Adipocyte (in vitro differentiated cells): ENCODE measurements at regions not wholly inside any gene's neighbourhood (a gene's known extent, or its start where the extent isn't known, plus 50 kb on each side); places are given as distances from the start of the nearest gene placed in this dataset.
A peak's percentile ranks its signal among the peaks of the same experiment; 100 is the strongest.

Experiments
- DNase-seq: peaks from one replicate; pipeline ENCODE4 v3.0.0-alpha.2; 2015; ENCODE audit warnings: low read depth
- H3K27me3 ChIP-seq: replicated peaks from 2 replicates; pipeline ENCODE4 v1.7.0; 2013; ENCODE audit warnings: mild to moderate bottlenecking, low read length, moderate library complexity; ENCODE audit not compliant: control insufficient read depth, insufficient read depth
- H3K36me3 ChIP-seq: 2 replicates; pipeline ENCODE4 v1.7.0; 2013; ENCODE audit warnings: low read length, mild to moderate bottlenecking, moderate library complexity; ENCODE audit not compliant: control insufficient read depth, insufficient read depth, severe bottlenecking
- H3K4me1 ChIP-seq: 2 replicates; pipeline ENCODE4 v1.7.0; 2013; ENCODE audit warnings: mild to moderate bottlenecking, low read length, moderate library complexity; ENCODE audit not compliant: control insufficient read depth, insufficient read depth
- H3K4me3 ChIP-seq: 2 replicates; pipeline ENCODE4 v1.7.0; 2013; ENCODE audit warnings: mild to moderate bottlenecking, low read length, moderate library complexity
- H3K9ac ChIP-seq: 2 replicates; pipeline ENCODE4 v1.7.0; 2013; ENCODE audit warnings: mild to moderate bottlenecking, low read length, moderate library complexity
- H3K9me3 ChIP-seq: 2 replicates; pipeline ENCODE4 v1.7.0; 2013; ENCODE audit warnings: mild to moderate bottlenecking, low read length, moderate library complexity; ENCODE audit not compliant: control insufficient read depth

DNA sequence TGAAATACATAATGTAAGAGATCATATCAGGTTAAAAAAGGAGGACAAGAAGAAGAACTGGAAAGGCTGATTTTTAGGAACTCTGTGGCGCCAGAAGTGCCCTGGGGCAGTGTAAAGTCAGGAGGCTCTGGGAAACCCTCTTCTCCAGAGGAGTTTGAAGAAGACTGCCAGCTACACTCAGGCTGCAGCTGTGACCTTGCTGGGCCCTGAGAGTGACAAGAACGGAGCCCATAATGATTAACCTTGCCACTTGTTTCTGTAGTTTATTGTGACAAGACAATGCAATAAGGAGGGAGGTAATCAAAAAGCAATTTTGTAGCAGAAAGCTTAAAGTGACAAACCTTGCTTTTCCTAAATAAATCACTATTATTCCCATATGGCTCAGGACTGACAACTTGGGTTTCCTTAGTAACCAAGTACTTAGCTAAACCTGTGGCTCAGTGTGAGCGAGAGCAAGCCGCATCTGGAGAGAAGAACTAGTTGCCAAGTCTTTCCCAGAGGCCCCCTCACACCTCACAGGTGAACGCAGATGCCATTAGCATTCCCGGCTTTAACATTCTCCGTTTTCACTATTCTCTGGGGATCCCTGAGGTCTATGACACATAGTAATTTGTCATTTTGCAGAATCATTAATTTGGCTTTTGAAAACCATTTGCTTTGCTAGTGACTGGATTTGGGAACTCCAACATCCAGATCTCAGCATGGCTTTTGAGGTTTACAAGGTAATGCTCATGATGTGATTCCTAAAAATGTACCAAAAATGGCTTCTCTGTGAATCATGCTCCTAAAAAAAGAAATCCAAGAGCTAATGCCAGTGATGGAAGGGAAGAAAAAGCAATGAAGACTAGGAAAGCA lies 115.9 kb downstream of the OMA1 start:
- Histone ChIP-seq H3K9ac (no peak overlapping the region), H3K36me3 (no peaks in the 10 kb centered on the region), H3K4me1 (peaks cover 13% of the 10 kb centered on the region), H3K9me3 (no peaks in the 10 kb centered on the region), H3K27me3 (no peaks in the 10 kb centered on the region), H3K4me3 (no peak overlapping the region)
- DNase-seq = no peak

- H3K27me3 ChIP-seq = no peaks in the 10 kb centered on the region
- DNase-seq = no peak
- no peak overlapping the region for H3K9ac ChIP-seq
- H3K4me1 ChIP-seq = no peaks in the 10 kb centered on the region
- no peaks in the 10 kb centered on the region for H3K36me3 ChIP-seq
- no peak overlapping the region for H3K4me3 ChIP-seq
- H3K9me3 ChIP-seq = no peaks in the 10 kb centered on the region
Observed at GRCh38 chr1:58426918-58427317, 119.6 kb downstream of the OMA1 start.

DNA sequence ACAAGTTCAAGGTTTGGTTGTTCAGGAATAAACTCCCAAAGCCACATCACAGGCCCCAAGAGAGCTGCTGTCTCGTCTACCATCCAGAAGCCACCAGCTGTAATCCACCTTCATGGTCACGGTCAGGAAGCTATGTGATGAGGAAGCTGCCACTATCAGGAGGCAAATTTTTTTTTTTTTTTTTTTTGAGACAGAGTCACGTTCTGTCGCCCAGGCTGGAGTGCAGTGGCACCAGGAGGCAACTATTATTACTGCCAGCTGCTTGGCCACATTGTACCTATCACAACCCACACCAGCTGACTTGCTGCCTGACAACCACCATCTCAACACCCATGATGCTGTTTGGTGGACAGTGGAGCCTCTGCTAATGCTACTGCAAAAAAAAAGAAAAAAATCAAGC lies 124.1 kb downstream of the OMA1 start:
- H3K36me3 ChIP-seq = no peaks in the 10 kb centered on the region
- no peaks in the 10 kb centered on the region for H3K9me3 ChIP-seq
- no peaks in the 10 kb centered on the region for H3K4me1 ChIP-seq
- H3K27me3 ChIP-seq = no peaks in the 10 kb centered on the region
- no peak overlapping the region for H3K4me3 ChIP-seq
- no peak overlapping the region for H3K9ac ChIP-seq
- no peak for DNase-seq

DNA sequence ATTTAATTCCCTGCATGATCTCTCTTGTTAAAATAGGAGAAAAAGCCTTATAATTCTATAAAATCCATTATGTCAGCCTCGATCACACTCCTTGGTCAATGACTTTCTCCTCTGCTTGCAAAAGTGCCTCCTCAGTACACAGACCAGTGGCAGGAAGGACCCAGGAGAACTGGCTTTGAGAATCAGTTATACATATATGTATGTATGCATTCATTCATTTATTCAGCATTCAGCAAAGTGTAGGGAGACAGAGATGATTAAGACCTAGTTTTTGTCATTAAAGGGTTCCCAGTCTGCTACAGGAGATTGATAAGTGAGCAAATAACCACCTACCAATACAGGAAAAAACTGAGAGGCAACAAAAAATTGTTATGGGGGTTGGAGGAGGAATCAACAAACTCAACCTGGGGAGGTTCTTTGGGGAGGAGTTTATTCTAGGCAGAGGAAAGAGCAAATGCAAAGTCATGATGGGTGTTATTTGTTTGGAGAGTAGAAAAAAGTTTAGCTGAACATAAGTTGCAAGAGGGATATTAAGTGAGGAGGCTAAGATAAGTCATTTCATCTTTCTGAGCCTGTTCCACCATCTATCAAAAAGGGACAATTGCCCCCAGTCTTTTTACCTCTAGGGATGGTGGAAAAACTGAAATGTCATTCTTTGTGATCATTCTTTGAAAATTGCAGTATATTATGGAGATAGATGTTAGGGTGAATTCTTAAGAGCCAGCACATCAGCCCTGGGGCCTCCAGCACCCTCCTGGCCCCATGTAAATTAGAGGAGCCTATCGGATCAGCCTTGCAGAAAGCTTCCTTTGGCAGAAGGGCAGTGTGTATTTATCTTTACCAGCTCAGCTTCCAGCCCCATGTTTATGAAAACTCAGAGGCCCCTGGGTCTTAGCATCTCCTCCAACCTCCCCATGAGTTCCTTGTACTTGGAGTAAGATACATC lies 128.0 kb downstream of the OMA1 start:
- Histone ChIP-seq H3K4me1 (no peaks in the 10 kb centered on the region), H3K9ac (no peak overlapping the region), H3K9me3 (no peaks in the 10 kb centered on the region), H3K27me3 (no peaks in the 10 kb centered on the region), H3K4me3 (no peak overlapping the region), H3K36me3 (no peaks in the 10 kb centered on the region)
- DNase-seq = no peak

DNA sequence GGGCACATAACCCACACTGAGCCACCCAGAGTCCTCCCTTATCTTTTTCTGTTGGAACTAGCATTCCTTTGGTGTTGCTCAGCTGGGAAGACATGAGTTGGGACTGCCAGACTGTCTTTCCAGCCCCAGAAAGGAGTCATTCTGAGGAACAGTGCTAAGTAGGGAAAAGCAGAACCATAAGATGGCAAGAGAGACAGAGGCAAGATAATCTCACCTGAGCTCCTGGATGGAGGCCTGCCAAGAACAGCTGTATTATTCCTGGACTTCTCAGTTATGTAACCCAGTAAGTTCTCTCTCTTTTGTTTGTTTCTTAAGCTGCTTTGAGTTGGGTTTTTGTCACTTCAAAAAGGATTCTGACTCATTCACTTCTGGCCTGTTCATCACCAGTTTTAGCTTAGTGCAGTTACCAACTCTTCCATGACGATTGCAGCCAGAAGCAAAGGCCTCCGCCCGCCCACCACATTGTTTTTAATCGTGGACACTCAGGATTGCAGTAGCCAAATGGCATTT lies 134.4 kb downstream of the OMA1 start:
- peaks cover 16% of the 10 kb centered on the region for H3K4me1 ChIP-seq
- H3K9me3 ChIP-seq = no peaks in the 10 kb centered on the region
- no peaks in the 10 kb centered on the region for H3K36me3 ChIP-seq
- H3K27me3 ChIP-seq = no peaks in the 10 kb centered on the region
- H3K4me3 ChIP-seq = no peak overlapping the region
- peak; percentile 34 for DNase-seq
- H3K9ac ChIP-seq = no peak overlapping the region

GRCh38 chr1:58409890-58410289 lies 136.6 kb downstream of the OMA1 start:
- Histone ChIP-seq H3K4me1 (peaks cover 16% of the 10 kb centered on the region), H3K36me3 (no peaks in the 10 kb centered on the region), H3K9ac (no peak overlapping the region), H3K27me3 (no peaks in the 10 kb centered on the region), H3K4me3 (no peak overlapping the region), H3K9me3 (no peaks in the 10 kb centered on the region)
- DNase-seq = no peak

- Histone ChIP-seq H3K9ac (no peak overlapping the region), H3K4me3 (no peak overlapping the region), H3K27me3 (no peaks in the 10 kb centered on the region)
Observed at GRCh38 chr1:58409336-58409735, 137.2 kb downstream of the OMA1 start.

DNA sequence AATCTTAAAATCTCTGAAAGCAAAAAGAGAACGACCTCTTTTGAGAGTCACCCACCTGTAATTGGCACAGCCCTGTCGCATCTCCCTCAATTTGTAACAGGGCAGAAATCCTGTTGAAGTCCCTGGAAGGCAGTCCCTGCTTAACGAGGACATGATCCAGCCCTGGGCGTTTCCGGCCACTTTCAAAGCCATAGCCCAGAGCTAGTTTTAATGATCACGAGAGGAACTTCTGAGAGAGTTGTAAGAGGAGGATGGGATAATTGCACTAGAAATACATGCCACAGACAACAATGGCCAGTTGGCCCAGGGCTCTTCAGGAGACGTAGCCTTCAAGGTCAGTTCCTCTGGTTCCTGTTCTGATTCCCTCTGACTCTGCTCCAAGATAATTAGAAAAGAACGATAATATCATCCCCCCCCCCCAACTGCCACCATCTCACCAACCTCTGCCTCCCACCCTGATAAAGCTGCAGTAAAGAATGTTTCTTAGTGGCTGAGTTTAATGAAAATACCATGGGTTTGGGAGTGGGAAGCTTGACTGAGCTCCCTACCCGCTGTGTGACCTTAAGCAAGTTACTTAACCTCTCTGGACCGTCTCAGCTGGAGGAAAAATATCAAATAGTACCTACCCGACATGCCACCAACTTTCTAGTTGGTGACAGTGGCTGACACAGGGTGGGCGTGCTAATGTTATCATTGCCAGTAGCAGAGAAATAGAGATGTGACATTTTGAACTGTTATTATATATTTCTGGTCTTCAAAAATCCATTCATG lies 140.0 kb downstream of the OMA1 start:
- Histone ChIP-seq H3K27me3 (no peaks in the 10 kb centered on the region), H3K9ac (no peak overlapping the region), H3K4me3 (no peak overlapping the region), H3K4me1 (peaks cover 8% of the 10 kb centered on the region), H3K36me3 (no peaks in the 10 kb centered on the region), H3K9me3 (no peaks in the 10 kb centered on the region)
- DNase-seq = no peak

More at GRCh38 chr1:58409336-58409735, 137.2 kb downstream of the OMA1 start:
- no peak for DNase-seq
- Histone ChIP-seq H3K36me3 (no peaks in the 10 kb centered on the region), H3K4me1 (peaks cover 16% of the 10 kb centered on the region), H3K9me3 (no peaks in the 10 kb centered on the region)

GRCh38 chr1:58405660-58406059 lies 140.9 kb downstream of the OMA1 start:
- no peaks in the 10 kb centered on the region for H3K36me3 ChIP-seq
- no peak overlapping the region for H3K4me3 ChIP-seq
- H3K9ac ChIP-seq = no peak overlapping the region
- no peak for DNase-seq
- peaks cover 6% of the 10 kb centered on the region for H3K4me1 ChIP-seq
- no peaks in the 10 kb centered on the region for H3K27me3 ChIP-seq
- H3K9me3 ChIP-seq = no peaks in the 10 kb centered on the region

DNA sequence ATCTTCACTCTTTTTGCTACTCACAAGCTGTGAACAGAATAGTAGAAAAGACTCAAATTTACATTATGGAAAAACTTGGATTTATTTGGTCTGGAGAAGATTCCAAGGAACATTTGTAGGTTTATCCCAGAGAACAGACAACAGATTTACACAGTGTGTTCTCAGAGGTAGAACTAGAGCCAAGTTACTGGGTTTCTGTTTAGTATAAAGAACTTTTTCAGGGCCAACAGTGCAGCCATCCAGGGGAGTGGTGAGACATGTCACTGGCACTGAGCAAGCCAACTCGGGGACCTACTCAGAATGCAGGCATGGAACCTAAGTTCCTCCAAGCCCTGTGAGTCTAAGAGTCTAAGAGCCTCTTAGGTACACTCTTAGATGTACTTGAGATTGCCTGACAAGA lies 142.6 kb downstream of the OMA1 start:
- Histone ChIP-seq H3K4me3 (no peak overlapping the region), H3K4me1 (peaks cover 6% of the 10 kb centered on the region), H3K9ac (no peak overlapping the region), H3K36me3 (no peaks in the 10 kb centered on the region), H3K27me3 (no peaks in the 10 kb centered on the region), H3K9me3 (no peaks in the 10 kb centered on the region)
- DNase-seq = no peak
